ENCODE measurements at regions not wholly inside any gene's neighbourhood (a gene's known extent, or its start where the extent isn't known, plus 50 kb on each side); places are given as distances from the start of the nearest gene placed in this dataset.

- TF ChIP-seq GABPA (IDR thresholded peaks at IDR 0.05; ENCODE audit: low read depth): no peak
- no peak for TF ChIP-seq ELF1 (IDR thresholded peaks at IDR 0.05)
Measured at GRCh38 chr5:115718927-115719326, 93.1 kb upstream of the TMED7 start (continued).

- Histone ChIP-seq H3K27ac (ENCODE audit: low read depth in 2 of 2, low read length in 1 of 2) (no peak overlapping the region), H3K27me3 (ENCODE audit: insufficient read depth) (no peaks in the 10 kb centered on the region), H3K4me3 (ENCODE audit: low read depth in 2 of 2, low read length in 1 of 2) (no peak overlapping the region), H3K9me2 (no peaks in the 10 kb centered on the region), H3K9ac (no peak overlapping the region), H2AFZ (ENCODE audit: low read depth) (no peak overlapping the region), H3K36me3 (replicated peaks in 1 of 2; ENCODE audit: control insufficient read depth in 1 of 2, insufficient read depth in 2 of 2, low read length in 1 of 2) (no peaks in the 10 kb centered on the region), H3K4me1 (ENCODE audit: control insufficient read depth in 1 of 2, insufficient read depth in 2 of 2, low read depth in 1 of 2, low read length in 1 of 2) (no peaks in the 10 kb centered on the region), H3K9me3 (no peaks in the 10 kb centered on the region), H3K79me2 (ENCODE audit: insufficient read depth) (no peaks in the 10 kb centered on the region), H3K4me2 (no peak overlapping the region), H3F3A (replicated peaks; ENCODE audit: insufficient read depth) (no peaks in the 10 kb centered on the region), H4K20me1 (ENCODE audit: insufficient read depth) (no peaks in the 10 kb centered on the region)
- CTCF ChIA-PET: no interaction called here
- DNase-seq: no peak
- TF ChIP-seq PBX3 (IDR thresholded peaks at IDR 0.05) (no peak), EP300 (IDR thresholded peaks at IDR 0.05; ENCODE audit: borderline replicate concordance in 1 of 2, low read depth in 1 of 2, low read length in 1 of 2) (no peak), GATA2 (CRISPR knock-in tag; IDR thresholded peaks at IDR 0.05) (no peak), GABPA (IDR thresholded peaks at IDR 0.05; ENCODE audit: low read depth) (no peak), CTCF (IDR thresholded peaks at IDR 0.05) (no peak), MAX (IDR thresholded peaks at IDR 0.05; ENCODE audit: low read depth) (no peak), TEAD4 (IDR thresholded peaks at IDR 0.05; ENCODE audit: borderline replicate concordance, insufficient read depth) (no peak)
- POLR2A ChIA-PET: no interaction called here
Measured at GRCh38 chr5:115713408-115713807, 87.6 kb upstream of the TMED7 start.

- CTCF ChIA-PET: no interaction called here
- Histone ChIP-seq H4K20me1 (ENCODE audit: insufficient read depth) (no peaks in the 10 kb centered on the region), H3K9me3 (no peaks in the 10 kb centered on the region), H2AFZ (ENCODE audit: low read depth) (no peak overlapping the region), H3K9me2 (no peaks in the 10 kb centered on the region), H3K27ac (ENCODE audit: low read depth in 2 of 2, low read length in 1 of 2) (no peak overlapping the region), H3K4me2 (no peak overlapping the region), H3K4me1 (ENCODE audit: control insufficient read depth in 1 of 2, insufficient read depth in 2 of 2, low read depth in 1 of 2, low read length in 1 of 2) (no peaks in the 10 kb centered on the region), H3F3A (replicated peaks; ENCODE audit: insufficient read depth) (no peaks in the 10 kb centered on the region), H3K79me2 (ENCODE audit: insufficient read depth) (no peaks in the 10 kb centered on the region), H3K36me3 (replicated peaks in 1 of 2; ENCODE audit: control insufficient read depth in 1 of 2, insufficient read depth in 2 of 2, low read length in 1 of 2) (no peaks in the 10 kb centered on the region), H3K4me3 (ENCODE audit: low read depth in 2 of 2, low read length in 1 of 2) (no peak overlapping the region), H3K27me3 (ENCODE audit: insufficient read depth) (no peaks in the 10 kb centered on the region), H3K9ac (no peak overlapping the region)
- WGBS (ENCODE audit: low lambda C conversion rate): 15% methylated on average over 3 of the region's 3 CpGs
- no peak for DNase-seq
- POLR2A ChIA-PET: no interaction called here
- TF ChIP-seq SIN3A (IDR thresholded peaks at IDR 0.05; ENCODE audit: borderline replicate concordance, low read depth, low read length): no peak
- TF ChIP-seq RFX5 (IDR thresholded peaks at IDR 0.05; ENCODE audit: low read length): no peak
- no peak for TF ChIP-seq USF2 (IDR thresholded peaks at IDR 0.05; ENCODE audit: borderline replicate concordance, low read depth, low read length)
- no peak for TF ChIP-seq CTCF (IDR thresholded peaks at IDR 0.05)
- TF ChIP-seq NRF1 (IDR thresholded peaks at IDR 0.05; ENCODE audit: low read depth, low read length): no peak
- no peak for TF ChIP-seq TEAD4 (IDR thresholded peaks at IDR 0.05; ENCODE audit: borderline replicate concordance, insufficient read depth)
- TF ChIP-seq FOXJ3 (CRISPR knock-in tag; IDR thresholded peaks at IDR 0.05): no peak
- TF ChIP-seq ZBTB33 (IDR thresholded peaks at IDR 0.05; ENCODE audit: borderline replicate concordance, low read depth): no peak
- no peak for TF ChIP-seq GATA2 (CRISPR knock-in tag; IDR thresholded peaks at IDR 0.05)
- TF ChIP-seq SMC3 (IDR thresholded peaks at IDR 0.05; ENCODE audit: low read depth, low read length): no peak
- TF ChIP-seq MAX (IDR thresholded peaks at IDR 0.05; ENCODE audit: low read depth): no peak
- no peak for TF ChIP-seq RAD21 (IDR thresholded peaks at IDR 0.05; ENCODE audit: low read length)
- TF ChIP-seq MEF2A (IDR thresholded peaks at IDR 0.05; ENCODE audit: borderline replicate concordance, low read depth): no peak
Measured at GRCh38 chr5:115709585-115709984, 83.7 kb upstream of the TMED7 start.
